AG10803 (cell line): ENCODE measurements at regions not wholly inside any gene's neighbourhood (a gene's known extent, or its start where the extent isn't known, plus 50 kb on each side); places are given as distances from the start of the nearest gene placed in this dataset.

ENCODE experiments used
- DNase-seq: peaks from one replicate; pipeline ENCODE4 v3.0.0; 2010; ENCODE audit warnings: low read depth
- H3K4me3 ChIP-seq: 2 replicates; pipeline ENCODE4 v1.5.1; 2011; ENCODE audit warnings: mild to moderate bottlenecking, low read length, control low read depth
- TF ChIP-seq, protein P1 (sequence below): conservative IDR thresholded peaks from 2 replicates; pipeline ENCODE4 v1.5.1; 2011; ENCODE audit warnings: mild to moderate bottlenecking, low read length, control low read depth, inconsistent platforms

- TF ChIP-seq, protein P1, sequence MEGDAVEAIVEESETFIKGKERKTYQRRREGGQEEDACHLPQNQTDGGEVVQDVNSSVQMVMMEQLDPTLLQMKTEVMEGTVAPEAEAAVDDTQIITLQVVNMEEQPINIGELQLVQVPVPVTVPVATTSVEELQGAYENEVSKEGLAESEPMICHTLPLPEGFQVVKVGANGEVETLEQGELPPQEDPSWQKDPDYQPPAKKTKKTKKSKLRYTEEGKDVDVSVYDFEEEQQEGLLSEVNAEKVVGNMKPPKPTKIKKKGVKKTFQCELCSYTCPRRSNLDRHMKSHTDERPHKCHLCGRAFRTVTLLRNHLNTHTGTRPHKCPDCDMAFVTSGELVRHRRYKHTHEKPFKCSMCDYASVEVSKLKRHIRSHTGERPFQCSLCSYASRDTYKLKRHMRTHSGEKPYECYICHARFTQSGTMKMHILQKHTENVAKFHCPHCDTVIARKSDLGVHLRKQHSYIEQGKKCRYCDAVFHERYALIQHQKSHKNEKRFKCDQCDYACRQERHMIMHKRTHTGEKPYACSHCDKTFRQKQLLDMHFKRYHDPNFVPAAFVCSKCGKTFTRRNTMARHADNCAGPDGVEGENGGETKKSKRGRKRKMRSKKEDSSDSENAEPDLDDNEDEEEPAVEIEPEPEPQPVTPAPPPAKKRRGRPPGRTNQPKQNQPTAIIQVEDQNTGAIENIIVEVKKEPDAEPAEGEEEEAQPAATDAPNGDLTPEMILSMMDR = no peak
- no peak for DNase-seq
- no peak overlapping the region for H3K4me3 ChIP-seq
Observed at GRCh38 chr18:41538751-41539150, 416.3 kb upstream of the PIK3C3 start.

DNA sequence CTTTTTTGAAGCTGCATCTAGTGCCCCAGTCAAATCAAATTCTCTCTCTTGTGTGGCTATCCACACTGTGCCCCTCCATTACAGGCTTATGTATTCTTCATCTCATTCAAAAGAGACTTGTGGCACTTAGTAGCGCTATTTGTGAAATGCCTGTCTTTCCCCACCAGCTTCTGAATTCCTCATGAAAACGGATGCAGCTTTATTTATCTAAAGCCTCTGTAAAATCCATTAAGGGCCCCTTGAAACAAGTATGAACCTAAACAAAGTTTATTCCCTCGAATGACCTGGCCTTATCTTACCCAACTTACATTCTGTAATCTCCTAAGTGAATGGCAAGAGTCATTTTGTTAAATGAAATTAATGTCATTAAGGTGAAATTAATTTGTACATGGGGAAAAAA, 417.4 kb upstream of the PIK3C3 start:
- no peak overlapping the region for H3K4me3 ChIP-seq
- DNase-seq = no peak
- TF ChIP-seq, protein P1 = no peak

- DNase-seq = no peak
- TF ChIP-seq, protein P1 = no peak
- H3K4me3 ChIP-seq = no peak overlapping the region
Observed at GRCh38 chr18:41532344-41533086, 422.5 kb upstream of the PIK3C3 start.

DNA sequence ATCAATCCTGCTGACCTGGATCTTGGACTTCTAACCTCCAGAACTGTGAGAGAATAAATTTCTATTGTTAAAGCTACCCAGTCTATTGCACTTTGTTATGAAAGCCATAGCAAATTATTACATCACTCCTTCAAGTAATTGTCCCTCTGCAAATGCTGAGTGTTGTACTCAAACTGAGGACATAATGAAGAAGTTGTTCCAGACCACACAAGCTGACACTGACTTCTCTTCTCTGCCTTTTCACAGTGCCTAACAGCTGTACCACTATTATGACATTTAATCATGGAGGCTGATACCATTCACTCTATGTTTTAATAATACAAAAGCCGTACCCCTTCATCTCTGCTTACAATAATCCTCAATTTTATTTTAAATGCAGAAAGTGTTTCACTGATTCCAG, 424.1 kb upstream of the PIK3C3 start:
- DNase-seq = no peak
- H3K4me3 ChIP-seq = no peak overlapping the region
- TF ChIP-seq, protein P1 = no peak

GRCh38 chr18:41529093-41529492, 425.9 kb upstream of the PIK3C3 start:
- DNase-seq = no peak
- TF ChIP-seq, protein P1 = no peak
- H3K4me3 ChIP-seq = no peak overlapping the region

GRCh38 chr18:41526054-41526453, 429.0 kb upstream of the PIK3C3 start:
- H3K4me3 ChIP-seq = no peak overlapping the region
- TF ChIP-seq, protein P1 = no peak
- DNase-seq = no peak

DNA sequence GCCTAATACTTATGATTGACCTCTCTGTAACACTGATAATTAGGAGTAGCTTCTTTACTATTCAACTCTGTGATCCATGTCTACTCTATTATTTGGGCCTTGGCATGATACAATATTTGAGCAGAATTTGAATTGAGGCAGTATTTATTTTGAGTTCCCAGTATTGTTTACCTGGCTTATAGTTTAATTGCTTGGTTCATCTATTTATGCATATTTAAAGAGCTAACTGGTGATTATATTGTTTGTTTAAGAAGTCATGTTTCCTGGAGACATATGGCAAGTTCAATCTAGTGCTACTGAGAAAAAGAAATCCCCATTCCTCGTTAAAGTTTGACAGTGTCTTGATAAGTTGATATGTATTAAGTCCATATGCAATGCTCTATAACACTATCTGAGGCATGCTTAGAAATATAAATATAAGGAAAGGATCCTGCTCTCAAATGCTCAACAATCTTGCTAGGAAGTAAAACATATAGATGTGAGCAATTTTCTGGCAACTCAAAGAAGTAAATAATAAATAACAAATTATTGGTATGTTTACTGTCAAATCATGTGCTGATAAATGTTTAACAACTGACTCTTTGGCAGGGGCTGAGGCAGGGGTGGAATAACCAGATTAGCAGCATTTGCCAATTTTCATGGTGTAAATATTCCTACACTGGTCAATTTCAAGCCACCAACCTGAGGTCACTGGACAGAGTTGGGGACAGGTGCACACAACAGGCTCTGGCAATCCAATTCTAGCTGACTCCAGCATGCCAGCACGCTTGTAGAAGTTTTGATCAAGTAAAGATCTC, 430.2 kb upstream of the PIK3C3 start:
- no peak for DNase-seq
- TF ChIP-seq, protein P1 = no peak
- no peak overlapping the region for H3K4me3 ChIP-seq
